Chondrocyte (in vitro differentiated cells): ENCODE measurements at regions not wholly inside any gene's neighbourhood (a gene's known extent, or its start where the extent isn't known, plus 50 kb on each side); places are given as distances from the start of the nearest gene placed in this dataset.

Source experiments
- DNase-seq: peaks from one replicate; pipeline ENCODE4 v3.0.0; 2021; ENCODE audit warnings: mixed read lengths, low spot score
- H3K27ac Mint-ChIP-seq: one replicate; pipeline ENCODE4 v1.8.0; 2021; ENCODE audit warnings: mild to moderate bottlenecking, moderate library complexity, mixed read lengths; ENCODE audit not compliant: unreplicated experiment
- H3K27me3 Mint-ChIP-seq: 2 replicates; pipeline ENCODE4 v1.8.0; 2021; ENCODE audit warnings: low read depth, mixed read lengths
- H3K36me3 Mint-ChIP-seq: 2 replicates; pipeline ENCODE4 v1.8.0; 2021; ENCODE audit warnings: low read depth, mixed read lengths
- H3K4me1 Mint-ChIP-seq: 2 replicates; pipeline ENCODE4 v1.8.0; 2021; ENCODE audit warnings: low read depth, mild to moderate bottlenecking, mixed read lengths
- H3K4me3 Mint-ChIP-seq: one replicate; pipeline ENCODE4 v1.8.0; 2021; ENCODE audit warnings: mild to moderate bottlenecking, moderate library complexity, mixed read lengths; ENCODE audit not compliant: unreplicated experiment
- H3K9me3 Mint-ChIP-seq: 2 replicates; pipeline ENCODE4 v1.8.0; 2021; ENCODE audit warnings: low read depth, mixed read lengths
- CTCF ChIP-seq: fragments of 200-600 bp; sonication (generic); IDR thresholded peaks from 2 replicates; pipeline ENCODE4 v1.5.0; 2021; ENCODE audit warnings: antibody characterized with exemption, mild to moderate bottlenecking, moderate library complexity

GRCh38 chr18:7488571-7488970 lies 78.5 kb upstream of the PTPRM start:
- TF ChIP-seq CTCF = no peak
- Mint-ChIP-seq H3K36me3 (peaks cover 5% of the 10 kb centered on the region), H3K4me3 (no peak overlapping the region), H3K9me3 (peaks cover 12% of the 10 kb centered on the region), H3K27me3 (peaks cover 27% of the 10 kb centered on the region), H3K27ac (no peak overlapping the region), H3K4me1 (no peaks in the 10 kb centered on the region)
- DNase-seq = no peak

- Mint-ChIP-seq H3K4me1 (no peaks in the 10 kb centered on the region), H3K9me3 (peaks cover 6% of the 10 kb centered on the region), H3K27me3 (peaks cover 29% of the 10 kb centered on the region), H3K36me3 (peaks cover 5% of the 10 kb centered on the region), H3K4me3 (no peak overlapping the region), H3K27ac (no peak overlapping the region)
- no peak for TF ChIP-seq CTCF
- DNase-seq = no peak
Observed at GRCh38 chr18:7490104-7490503, 77.0 kb upstream of the PTPRM start.

- TF ChIP-seq CTCF = no peak
- Mint-ChIP-seq H3K27ac (no peak overlapping the region), H3K27me3 (peaks cover 38% of the 10 kb centered on the region), H3K9me3 (peaks cover 6% of the 10 kb centered on the region), H3K4me1 (no peaks in the 10 kb centered on the region), H3K36me3 (peaks cover 5% of the 10 kb centered on the region), H3K4me3 (no peak overlapping the region)
- no peak for DNase-seq
Observed at GRCh38 chr18:7492385-7492784, 74.7 kb upstream of the PTPRM start.

GRCh38 chr18:7497081-7497480 lies 70.0 kb upstream of the PTPRM start:
- H3K36me3 Mint-ChIP-seq = no peaks in the 10 kb centered on the region

GRCh38 chr18:7511106-7511505 lies 56.0 kb upstream of the PTPRM start:
- Mint-ChIP-seq H3K9me3 (no peaks in the 10 kb centered on the region), H3K36me3 (no peaks in the 10 kb centered on the region), H3K4me3 (no peak overlapping the region), H3K27me3 (peaks cover 13% of the 10 kb centered on the region), H3K4me1 (peaks cover 8% of the 10 kb centered on the region), H3K27ac (no peak overlapping the region)
- no peak for TF ChIP-seq CTCF
- no peak for DNase-seq

More at GRCh38 chr18:7497081-7497480, 70.0 kb upstream of the PTPRM start:
- Mint-ChIP-seq H3K27me3 (peaks cover 17% of the 10 kb centered on the region), H3K4me1 (peaks cover 2% of the 10 kb centered on the region), H3K9me3 (no peaks in the 10 kb centered on the region), H3K4me3 (no peak overlapping the region), H3K27ac (no peak overlapping the region)
- TF ChIP-seq CTCF = no peak
- no peak for DNase-seq
